ENCODE measurements at regions not wholly inside any gene's neighbourhood (a gene's known extent, or its start where the extent isn't known, plus 50 kb on each side); places are given as distances from the start of the nearest gene placed in this dataset.
"Not testable (repeated sequence)": the region's sequence is repeated elsewhere in the genome, so short reads cannot be mapped to it uniquely, and the experiment has no call there.

- no peak for DNase-seq
Observed at GRCh38 chr14:66300886-66301285, 185.3 kb upstream of the CCDC196 start.

GRCh38 chr14:66306101-66306500 is 180.1 kb upstream of the CCDC196 start:
- no peak for DNase-seq

GRCh38 chr14:66311058-66311457 is 175.1 kb upstream of the CCDC196 start:
- no peak for DNase-seq

GRCh38 chr14:66311990-66312389 is 174.2 kb upstream of the CCDC196 start:
- DNase-seq = no peak

GRCh38 chr14:66312451-66312850 is 173.7 kb upstream of the CCDC196 start:
- no peak for DNase-seq

- no peak for DNase-seq
Observed at GRCh38 chr14:66315098-66315497, 171.1 kb upstream of the CCDC196 start.

- DNase-seq = no peak
Observed at GRCh38 chr14:66315548-66315947, 170.6 kb upstream of the CCDC196 start.

- no peak for DNase-seq
Observed at GRCh38 chr14:66322564-66322963, 163.6 kb upstream of the CCDC196 start.

GRCh38 chr14:66330228-66330627 is 155.9 kb upstream of the CCDC196 start:
- no peak for DNase-seq

GRCh38 chr14:66330916-66331315 is 155.3 kb upstream of the CCDC196 start:
- DNase-seq = no peak

GRCh38 chr14:66333293-66333692 is 152.9 kb upstream of the CCDC196 start:
- DNase-seq = not testable (repeated sequence)

GRCh38 chr14:66341239-66341638 is 144.9 kb upstream of the CCDC196 start:
- no peak for DNase-seq

- no peak for DNase-seq
Observed at GRCh38 chr14:66345986-66346385, 140.2 kb upstream of the CCDC196 start.

GRCh38 chr14:66351310-66351709 is 134.9 kb upstream of the CCDC196 start:
- DNase-seq = no peak

GRCh38 chr14:66359500-66359899 is 126.7 kb upstream of the CCDC196 start:
- no peak for DNase-seq

GRCh38 chr14:66360366-66360926 is 125.7 kb upstream of the CCDC196 start:
- no peak for DNase-seq

- DNase-seq = no peak
Observed at GRCh38 chr14:66361013-66361412, 125.2 kb upstream of the CCDC196 start.

- no peak for DNase-seq
Observed at GRCh38 chr14:66365388-66365787, 120.8 kb upstream of the CCDC196 start.

- DNase-seq = no peak
Observed at GRCh38 chr14:66369157-66369697, 116.9 kb upstream of the CCDC196 start.

- DNase-seq = no peak
Observed at GRCh38 chr14:66371776-66372175, 114.4 kb upstream of the CCDC196 start.

- DNase-seq = no peak
Observed at GRCh38 chr14:66375046-66375964, 110.9 kb upstream of the CCDC196 start.

- DNase-seq = no peak
Observed at GRCh38 chr14:66377574-66377973, 108.6 kb upstream of the CCDC196 start.

GRCh38 chr14:66378712-66379505 is 107.3 kb upstream of the CCDC196 start:
- DNase-seq = no peak
